ENCODE measurements at regions not wholly inside any gene's neighbourhood (a gene's known extent, or its start where the extent isn't known, plus 50 kb on each side); places are given as distances from the start of the nearest gene placed in this dataset.

GRCh38 chr18:46338205-46338604 lies 234.0 kb downstream of the HAUS1 start:
- no peak for TF ChIP-seq CTCF (IDR thresholded peaks at IDR 0.05; ENCODE audit: insufficient read depth, low read length, missing control alignments)
- H3K4me3 ChIP-seq (ENCODE audit: low read depth, low read length), result no peak overlapping the region
- ChIA-PET CTCF (interaction anchor here (1.6 kb wide), 1 partner anchor 55 kb away, joined by 3 read pairs; no protein-coding TSS in a partner anchor), POLR2A (no interaction called here)
- no peak for DNase-seq (ENCODE audit: low read depth, low spot score)

- no peak for DNase-seq (ENCODE audit: low read depth, low spot score)
- CTCF ChIA-PET, result interaction anchor here (1.6 kb wide), 1 partner anchor 55 kb away, joined by 3 read pairs; no protein-coding TSS in a partner anchor
- no peak for TF ChIP-seq CTCF (IDR thresholded peaks at IDR 0.05; ENCODE audit: insufficient read depth, low read length, missing control alignments)
- H3K4me3 ChIP-seq (ENCODE audit: low read depth, low read length), result no peak overlapping the region
- POLR2A ChIA-PET, result no interaction called here
These were observed 234.6 kb downstream of the HAUS1 start for GRCh38 chr18:46338766-46339165.

- TF ChIP-seq CTCF (IDR thresholded peaks at IDR 0.05; ENCODE audit: insufficient read depth, low read length, missing control alignments), result no peak
- DNase-seq (ENCODE audit: low read depth, low spot score), result no peak
- CTCF ChIA-PET, result interaction anchor here (0.9 kb wide), 1 partner anchor 60 kb away, joined by 3 read pairs; no protein-coding TSS in a partner anchor
- POLR2A ChIA-PET, result no interaction called here
- H3K4me3 ChIP-seq (ENCODE audit: low read depth, low read length), result no peak overlapping the region
These were observed 236.5 kb downstream of the HAUS1 start for GRCh38 chr18:46340716-46341115.

- no peak for DNase-seq (ENCODE audit: low read depth, low spot score)
- ChIA-PET CTCF (no interaction called here), POLR2A (no interaction called here)
- TF ChIP-seq CTCF (IDR thresholded peaks at IDR 0.05; ENCODE audit: insufficient read depth, low read length, missing control alignments), result no peak
- no peak overlapping the region for H3K4me3 ChIP-seq (ENCODE audit: low read depth, low read length)
These were observed 237.9 kb downstream of the HAUS1 start for GRCh38 chr18:46341986-46342525.

GRCh38 chr18:46343456-46343855 lies 239.3 kb downstream of the HAUS1 start:
- no peak overlapping the region for H3K4me3 ChIP-seq (ENCODE audit: low read depth, low read length)
- no peak for DNase-seq (ENCODE audit: low read depth, low spot score)
- ChIA-PET CTCF (no interaction called here), POLR2A (no interaction called here)
- TF ChIP-seq CTCF (IDR thresholded peaks at IDR 0.05; ENCODE audit: insufficient read depth, low read length, missing control alignments), result no peak

GRCh38 chr18:46343931-46344372 lies 239.8 kb downstream of the HAUS1 start:
- CTCF ChIA-PET, result no interaction called here
- DNase-seq (ENCODE audit: low read depth, low spot score), result no peak
- POLR2A ChIA-PET, result no interaction called here
- no peak for TF ChIP-seq CTCF (IDR thresholded peaks at IDR 0.05; ENCODE audit: insufficient read depth, low read length, missing control alignments)
- no peak overlapping the region for H3K4me3 ChIP-seq (ENCODE audit: low read depth, low read length)
